ENCODE measurements at regions not wholly inside any gene's neighbourhood (a gene's known extent, or its start where the extent isn't known, plus 50 kb on each side); places are given as distances from the start of the nearest gene placed in this dataset.

- Histone ChIP-seq H3K27ac (no peak overlapping the region), H3K27me3 (peaks cover 0 to 56% (median 19%) of the 10 kb centered on the region in 7 donors), H3K9me3 (no peaks in the 10 kb centered on the region), H3K36me3 (no peaks in the 10 kb centered on the region), H3K4me3 (no peak overlapping the region), H3K4me1 (peaks cover 0 to 6% (median 0%) of the 10 kb centered on the region in 9 donors)
- no peak for ATAC-seq
- intact Hi-C loops (cut with DNase I) = loop anchor here in 1 of 10 donors (1.0 kb wide), 1 partner anchor 31 kb away; no protein-coding TSS in a partner anchor
- DNase-seq = peak in 1 of 2 donors; percentile 0
- TF ChIP-seq CTCF (IDR thresholded peaks at IDR 0.05) = no peak
- 91 to 98% methylated on average over 5 of the region's 5 CpGs for WGBS, 2 donors
Observed at GRCh38 chr15:69627548-69628158, 175.0 kb downstream of the RPLP1 start.

DNA sequence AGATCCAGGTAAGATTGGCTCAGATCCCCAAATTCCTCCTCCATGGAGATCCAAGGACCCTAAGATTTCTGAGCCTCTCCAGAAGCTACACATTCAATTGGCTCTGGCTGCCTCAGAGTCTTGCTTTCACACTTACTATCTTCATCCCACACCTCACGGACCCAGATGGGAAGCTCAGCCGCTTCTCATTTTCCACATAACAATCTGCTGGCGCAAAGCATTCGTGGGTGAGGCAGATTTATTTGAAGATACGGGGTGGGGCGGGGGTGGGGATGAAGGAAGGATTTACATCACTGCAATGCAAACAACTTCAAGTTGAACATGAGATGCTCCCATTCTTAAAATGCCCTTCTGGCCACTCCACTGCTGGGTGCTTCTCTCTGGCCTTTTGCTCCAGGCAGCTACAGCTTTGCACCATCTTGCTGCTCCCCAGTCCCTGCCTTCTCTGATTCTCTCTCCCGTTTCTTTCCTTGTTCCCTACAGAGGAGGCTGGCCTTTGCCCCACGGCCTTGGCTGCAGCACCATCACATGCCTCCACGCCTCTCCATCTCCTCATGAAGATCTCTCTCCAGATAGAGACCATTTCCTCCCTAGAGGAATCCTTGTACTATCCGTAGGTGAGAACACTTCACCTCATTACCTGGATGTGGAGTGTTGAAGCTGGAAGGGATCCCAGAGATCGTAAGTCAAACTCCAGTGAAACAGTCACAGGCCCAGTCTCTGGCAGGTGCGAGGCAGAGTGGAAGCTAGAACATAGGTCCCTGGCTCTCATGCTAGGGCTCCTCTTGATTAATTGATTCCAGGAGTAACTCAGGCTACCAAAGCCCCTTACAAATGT is 175.9 kb downstream of the RPLP1 start:
- Histone ChIP-seq H3K4me1 (peaks cover 0 to 6% (median 0%) of the 10 kb centered on the region in 9 donors), H3K36me3 (no peaks in the 10 kb centered on the region), H3K27me3 (peaks cover 0 to 56% (median 15%) of the 10 kb centered on the region in 7 donors), H3K4me3 (no peak overlapping the region), H3K9me3 (no peaks in the 10 kb centered on the region), H3K27ac (no peak overlapping the region)
- ATAC-seq (no peak), DNase-seq (no peak)
- no peak for TF ChIP-seq CTCF (IDR thresholded peaks at IDR 0.05)
- 84 to 87% methylated on average over 12 of the region's 12 CpGs for WGBS, 2 donors
- intact Hi-C loops (cut with DNase I) = no loop called here

GRCh38 chr15:69629631-69630161 is 177.1 kb downstream of the RPLP1 start:
- intact Hi-C loops (cut with DNase I) = no loop called here
- TF ChIP-seq CTCF (IDR thresholded peaks at IDR 0.05) = no peak
- ATAC-seq (no peak), DNase-seq (no peak)
- Histone ChIP-seq H3K27me3 (peaks cover 0 to 46% (median 15%) of the 10 kb centered on the region in 7 donors), H3K4me3 (no peak overlapping the region), H3K4me1 (no peaks in the 10 kb centered on the region), H3K27ac (no peak overlapping the region), H3K36me3 (no peaks in the 10 kb centered on the region), H3K9me3 (peaks cover 0 to 5% (median 0%) of the 10 kb centered on the region in 11 donors)
- 92 to 93% methylated on average over 15 of the region's 15 CpGs for WGBS, 2 donors

- TF ChIP-seq CTCF (IDR thresholded peaks at IDR 0.05) = no peak
- H3K9me3 ChIP-seq = peaks cover 0 to 5% (median 0%) of the 10 kb centered on the region in 11 donors
- no peaks in the 10 kb centered on the region for H3K36me3 ChIP-seq
- no peak overlapping the region for H3K4me3 ChIP-seq
- H3K27ac ChIP-seq = no peak overlapping the region
- 79 to 85% methylated on average over 6 of the region's 6 CpGs for WGBS, 2 donors
- intact Hi-C loops (cut with DNase I) = no loop called here
- DNase-seq = no peak
- no peaks in the 10 kb centered on the region for H3K4me1 ChIP-seq
- no peak for ATAC-seq
- H3K27me3 ChIP-seq = peaks cover 0 to 49% (median 23%) of the 10 kb centered on the region in 7 donors
Observed at GRCh38 chr15:69631005-69631404, 178.4 kb downstream of the RPLP1 start.

All from heart right ventricle (tissue), 16 donors.